SU-DHL-6 (cell line): ENCODE measurements at regions not wholly inside any gene's neighbourhood (a gene's known extent, or its start where the extent isn't known, plus 50 kb on each side); places are given as distances from the start of the nearest gene placed in this dataset.

Experiments
- EZH2phosphoT487 ChIP-seq: fragments of 200-600 bp; sonication (generic), shearing (Covaris generic); conservative IDR thresholded peaks from 2 replicates; pipeline ENCODE4 v1.6.1; 2018; ENCODE audit warnings: mild to moderate bottlenecking, antibody characterized with exemption, low read length, moderate library complexity, mixed read lengths
- TF ChIP-seq, protein P1 (sequence below): fragments of 200-600 bp; sonication (generic); IDR thresholded peaks from one replicate; pipeline ENCODE4 v1.5.1; 2017; ENCODE audit warnings: antibody characterized with exemption, mild to moderate bottlenecking, low read length, moderate library complexity; ENCODE audit not compliant: insufficient read depth, poor library complexity, severe bottlenecking

DNA sequence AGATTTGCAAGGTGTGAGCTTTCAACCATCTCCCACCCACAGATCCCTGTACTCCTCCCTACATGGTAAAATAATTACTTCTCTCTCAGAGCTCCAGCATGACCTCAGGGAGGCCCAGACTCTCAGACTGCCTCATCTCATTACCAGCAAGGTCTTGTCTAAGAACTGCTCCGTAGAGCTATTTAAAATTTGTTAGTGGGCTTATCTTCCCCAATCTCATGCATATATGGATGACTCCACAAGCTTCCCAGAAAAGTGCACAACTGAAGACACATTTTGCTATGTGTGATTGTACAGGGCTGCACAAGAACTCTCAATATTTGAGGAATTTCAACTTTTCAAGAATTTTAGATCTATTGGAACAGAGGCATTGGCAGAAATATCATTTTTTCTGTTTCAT, 230.3 kb downstream of the CSNK2A3 start:
- TF ChIP-seq, protein P1, sequence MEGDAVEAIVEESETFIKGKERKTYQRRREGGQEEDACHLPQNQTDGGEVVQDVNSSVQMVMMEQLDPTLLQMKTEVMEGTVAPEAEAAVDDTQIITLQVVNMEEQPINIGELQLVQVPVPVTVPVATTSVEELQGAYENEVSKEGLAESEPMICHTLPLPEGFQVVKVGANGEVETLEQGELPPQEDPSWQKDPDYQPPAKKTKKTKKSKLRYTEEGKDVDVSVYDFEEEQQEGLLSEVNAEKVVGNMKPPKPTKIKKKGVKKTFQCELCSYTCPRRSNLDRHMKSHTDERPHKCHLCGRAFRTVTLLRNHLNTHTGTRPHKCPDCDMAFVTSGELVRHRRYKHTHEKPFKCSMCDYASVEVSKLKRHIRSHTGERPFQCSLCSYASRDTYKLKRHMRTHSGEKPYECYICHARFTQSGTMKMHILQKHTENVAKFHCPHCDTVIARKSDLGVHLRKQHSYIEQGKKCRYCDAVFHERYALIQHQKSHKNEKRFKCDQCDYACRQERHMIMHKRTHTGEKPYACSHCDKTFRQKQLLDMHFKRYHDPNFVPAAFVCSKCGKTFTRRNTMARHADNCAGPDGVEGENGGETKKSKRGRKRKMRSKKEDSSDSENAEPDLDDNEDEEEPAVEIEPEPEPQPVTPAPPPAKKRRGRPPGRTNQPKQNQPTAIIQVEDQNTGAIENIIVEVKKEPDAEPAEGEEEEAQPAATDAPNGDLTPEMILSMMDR = no peak
- no peak for TF ChIP-seq EZH2phosphoT487
